NCI-H187 (cell line): ENCODE measurements at regions not wholly inside any gene's neighbourhood (a gene's known extent, or its start where the extent isn't known, plus 50 kb on each side); places are given as distances from the start of the nearest gene placed in this dataset.

Experiments used
- DNase-seq, 2 experiments: peaks; one replicate each; lab custom pipeline; 2025; lab: John Stamatoyannopoulos, UW

GRCh38 chr18:28715206-28715605 lies 538.3 kb upstream of the CDH2 start:
- no peak for DNase-seq

GRCh38 chr18:28714498-28714897 lies 537.6 kb upstream of the CDH2 start:
- no peak for DNase-seq

GRCh38 chr18:28712796-28713425 lies 536.0 kb upstream of the CDH2 start:
- no peak for DNase-seq

- DNase-seq = no peak
These were observed 535.2 kb upstream of the CDH2 start for GRCh38 chr18:28712172-28712571.

GRCh38 chr18:28711096-28711495 lies 534.2 kb upstream of the CDH2 start:
- DNase-seq = no peak

- no peak for DNase-seq
These were observed 530.1 kb upstream of the CDH2 start for GRCh38 chr18:28707006-28707405.

- no peak for DNase-seq
These were observed 529.5 kb upstream of the CDH2 start for GRCh38 chr18:28706397-28706796.

- DNase-seq = no peak
These were observed 528.6 kb upstream of the CDH2 start for GRCh38 chr18:28705482-28705881.

GRCh38 chr18:28692337-28692736 lies 515.4 kb upstream of the CDH2 start:
- no peak for DNase-seq

- no peak for DNase-seq
These were observed 514.5 kb upstream of the CDH2 start for GRCh38 chr18:28691496-28691840.

- DNase-seq = no peak
These were observed 514.0 kb upstream of the CDH2 start for GRCh38 chr18:28690836-28691495.

- no peak for DNase-seq
These were observed 513.2 kb upstream of the CDH2 start for GRCh38 chr18:28690100-28690499.

GRCh38 chr18:28689588-28689987 lies 512.7 kb upstream of the CDH2 start:
- DNase-seq = no peak

- no peak for DNase-seq
These were observed 507.9 kb upstream of the CDH2 start for GRCh38 chr18:28684746-28685355.

GRCh38 chr18:28682912-28683311 lies 506.0 kb upstream of the CDH2 start:
- DNase-seq = no peak

GRCh38 chr18:28669165-28669564 lies 492.2 kb upstream of the CDH2 start:
- DNase-seq = no peak

- no peak for DNase-seq
These were observed 489.3 kb upstream of the CDH2 start for GRCh38 chr18:28666216-28666615.

- DNase-seq = no peak
These were observed 481.0 kb upstream of the CDH2 start for GRCh38 chr18:28657961-28658360.

- DNase-seq = no peak
These were observed 475.7 kb upstream of the CDH2 start for GRCh38 chr18:28652654-28653053.

GRCh38 chr18:28651298-28651697 lies 474.4 kb upstream of the CDH2 start:
- DNase-seq = no peak

- DNase-seq = no peak
These were observed 473.9 kb upstream of the CDH2 start for GRCh38 chr18:28650860-28651259.

GRCh38 chr18:28647961-28648360 lies 471.0 kb upstream of the CDH2 start:
- DNase-seq = no peak

GRCh38 chr18:28637897-28638296 lies 461.0 kb upstream of the CDH2 start:
- DNase-seq = no peak

GRCh38 chr18:28635530-28635929 lies 458.6 kb upstream of the CDH2 start:
- no peak for DNase-seq
